Testis (tissue), 2 donors: ENCODE measurements at regions not wholly inside any gene's neighbourhood (a gene's known extent, or its start where the extent isn't known, plus 50 kb on each side); places are given as distances from the start of the nearest gene placed in this dataset.

ENCODE experiments used
- DNase-seq: peaks from one replicate; pipeline ENCODE4 v3.0.0-alpha.2; 2019
- H3K27ac ChIP-seq, 2 donors: fragments of 200-600 bp; sonication (generic); one replicate each; pipeline ENCODE4 v1.5.1; 2019
- H3K27me3 ChIP-seq: fragments of 200-600 bp; sonication (generic); one replicate; pipeline ENCODE4 v1.5.1; 2019
- H3K36me3 ChIP-seq: fragments of 200-600 bp; sonication (generic); one replicate; pipeline ENCODE4 v1.5.1; 2017; ENCODE audit warnings: low read depth; ENCODE audit errors: missing control alignments
- H3K4me1 ChIP-seq: fragments of 200-600 bp; sonication (generic); one replicate; pipeline ENCODE4 v1.5.1; 2019
- H3K4me3 ChIP-seq, 2 donors: fragments of 200-600 bp; sonication (generic); one replicate each; pipeline ENCODE4 v1.5.1; 2017 to 2019
- H3K9me3 ChIP-seq: fragments of 200-600 bp; sonication (generic); one replicate; pipeline ENCODE4 v1.5.1; 2017
- CTCF ChIP-seq, 3 experiments: fragments of 450-650 bp in 2 of 3; fragments of 200-600 bp in 1 of 3; sonication (generic) in 1 of 3; IDR thresholded peaks; one replicate each; pipeline ENCODE4 v1.5.1; 2016 to 2019; ENCODE audit warnings: antibody characterized with exemption in 3 of 3, mild to moderate bottlenecking in 2 of 3, moderate library complexity in 1 of 3
- POLR2A ChIP-seq: fragments of 450-650 bp; IDR thresholded peaks from one replicate; pipeline ENCODE4 v1.6.1; 2017; ENCODE audit warnings: antibody characterized with exemption, mild to moderate bottlenecking, moderate library complexity
- WGBS, 2 donors: methylation state at CpG; one replicate each; pipeline ENCODE4 v1.1.5; 2018; 5-methylcytosine and 5-hydroxymethylcytosine counted together
- intact Hi-C: fragments of 100-400 bp; cut with DNase I; formaldehyde crosslinking; loops from one replicate; pipeline ENCODE4 v1.15.1; 2023; ENCODE audit warnings: low total_unique reads

- H3K36me3 ChIP-seq: no peaks in the 10 kb centered on the region
- H3K27me3 ChIP-seq: no peaks in the 10 kb centered on the region
- 64 to 79% methylated on average over 2 of the region's 2 CpGs for WGBS, 2 donors
- no peaks in the 10 kb centered on the region for H3K4me1 ChIP-seq
- no peak for TF ChIP-seq CTCF (IDR thresholded peaks at IDR 0.05)
- no peak for TF ChIP-seq POLR2A
- H3K27ac ChIP-seq: no peak overlapping the region
- no peaks in the 10 kb centered on the region for H3K9me3 ChIP-seq
- intact Hi-C loops: no loop called here
- no peak for DNase-seq
- no peak overlapping the region for H3K4me3 ChIP-seq
Observed at GRCh38 chr3:176739159-176739558, 458.1 kb downstream of the TBL1XR1 start.

GRCh38 chr3:176737480-176738110, 459.7 kb downstream of the TBL1XR1 start:
- intact Hi-C loops: no loop called here
- H3K9me3 ChIP-seq: no peaks in the 10 kb centered on the region
- H3K27ac ChIP-seq: no peak overlapping the region
- DNase-seq: no peak
- 88 to 94% methylated on average over 4 of the region's 4 CpGs for WGBS, 2 donors
- H3K4me1 ChIP-seq: no peaks in the 10 kb centered on the region
- no peak overlapping the region for H3K4me3 ChIP-seq
- H3K27me3 ChIP-seq: no peaks in the 10 kb centered on the region
- H3K36me3 ChIP-seq: no peaks in the 10 kb centered on the region
- TF ChIP-seq POLR2A (no peak), CTCF (IDR thresholded peaks at IDR 0.05) (no peak)

GRCh38 chr3:176734146-176734545, 463.1 kb downstream of the TBL1XR1 start:
- Histone ChIP-seq H3K36me3 (no peaks in the 10 kb centered on the region), H3K27me3 (no peaks in the 10 kb centered on the region), H3K4me1 (no peaks in the 10 kb centered on the region), H3K9me3 (no peaks in the 10 kb centered on the region), H3K27ac (no peak overlapping the region), H3K4me3 (no peak overlapping the region)
- DNase-seq: no peak
- TF ChIP-seq CTCF (IDR thresholded peaks at IDR 0.05) (no peak), POLR2A (no peak)
- intact Hi-C loops: no loop called here
- 72 to 74% methylated on average over 5 of the region's 5 CpGs for WGBS, 2 donors

GRCh38 chr3:176724394-176724759, 472.9 kb downstream of the TBL1XR1 start:
- Histone ChIP-seq H3K9me3 (no peaks in the 10 kb centered on the region), H3K4me1 (no peaks in the 10 kb centered on the region), H3K4me3 (no peak overlapping the region), H3K27me3 (no peaks in the 10 kb centered on the region), H3K27ac (no peak overlapping the region), H3K36me3 (no peaks in the 10 kb centered on the region)
- TF ChIP-seq POLR2A (no peak), CTCF (IDR thresholded peaks at IDR 0.05) (no peak)
- no peak for DNase-seq
- intact Hi-C loops: no loop called here

- H3K9me3 ChIP-seq: no peaks in the 10 kb centered on the region
- no peak overlapping the region for H3K27ac ChIP-seq
- H3K4me1 ChIP-seq: no peaks in the 10 kb centered on the region
- intact Hi-C loops: no loop called here
- DNase-seq: no peak
- no peak for TF ChIP-seq CTCF (IDR thresholded peaks at IDR 0.05)
- no peak for TF ChIP-seq POLR2A
- H3K27me3 ChIP-seq: no peaks in the 10 kb centered on the region
- no peaks in the 10 kb centered on the region for H3K36me3 ChIP-seq
- no peak overlapping the region for H3K4me3 ChIP-seq
Observed at GRCh38 chr3:176723758-176724393, 473.4 kb downstream of the TBL1XR1 start.
